ENCODE measurements at regions not wholly inside any gene's neighbourhood (a gene's known extent, or its start where the extent isn't known, plus 50 kb on each side); places are given as distances from the start of the nearest gene placed in this dataset.

GRCh38 chr22:25487508-25487907 is 77.0 kb upstream of the GRK3 start:
- no peak overlapping the region for H2BK20ac ChIP-seq (ENCODE audit: low read depth, low read length)
- WGBS, 2 experiments (ENCODE audit: extremely low coverage in 2 of 2, insufficient read length in 1 of 2), result 98% methylated on average over 6 of the region's 6 CpGs
- no peak overlapping the region for H3K27ac ChIP-seq (ENCODE audit: insufficient read depth, low read length)
- H2BK120ac ChIP-seq (ENCODE audit: low read depth, low read length), result no peak overlapping the region
- no peak for TF ChIP-seq ELK1 (IDR thresholded peaks at IDR 0.05; ENCODE audit: borderline replicate concordance, low read depth, low read length)
- TF ChIP-seq MAZ (IDR thresholded peaks at IDR 0.05; ENCODE audit: borderline replicate concordance, low read depth, low read length), result no peak
- TF ChIP-seq RCOR1 (IDR thresholded peaks at IDR 0.05; ENCODE audit: insufficient replicate concordance, low read length), result no peak
- TF ChIP-seq CEBPB (IDR thresholded peaks at IDR 0.05; ENCODE audit: low read depth, low read length), result no peak
- BruUV-seq (replicated peaks), result no TSS peak
- POLR2A ChIA-PET (ENCODE audit: unreplicated experiment), result no interaction called here
- peaks cover 21% of the 10 kb centered on the region for H3K36me3 ChIP-seq (ENCODE audit: control insufficient read depth, insufficient read depth, low read length)
- H3K27me3 ChIP-seq (ENCODE audit: control insufficient read depth, insufficient read depth, low read length), result no peaks in the 10 kb centered on the region
- no peak for ATAC-seq (ENCODE audit: low read depth)
- DNase-seq, result no peak
- H3K4me1 ChIP-seq (ENCODE audit: control insufficient read depth, insufficient read depth, low read length), result 0 out of 2 replicates have a peak, but pooled peaks cover 5% of the 10 kb centered on the region
- H3K9ac ChIP-seq (ENCODE audit: low read depth, low read length), result no peak overlapping the region
- no peaks in the 10 kb centered on the region for H3K79me1 ChIP-seq (ENCODE audit: low read depth in 1 of 2, low read length in 2 of 2)
- no peak overlapping the region for H3K4ac ChIP-seq (ENCODE audit: low read depth, low read length)
- H2AK9ac ChIP-seq (replicated peaks; ENCODE audit: low read depth, low read length, poor library complexity), result no peak overlapping the region
- CTCF ChIA-PET, result no interaction called here
- in situ Hi-C loops (cut with MboI; ENCODE audit: low sequenced_read_pairs), result no loop called here
- no peak overlapping the region for H3K56ac ChIP-seq (ENCODE audit: extremely low read depth, insufficient read depth, low read length)
- intact Hi-C loops (cut with micrococcal nuclease), result no loop called here
- no peak overlapping the region for H3K23ac ChIP-seq (ENCODE audit: low read depth, low read length)
- H4K5ac ChIP-seq (ENCODE audit: low read depth, low read length), result no peak overlapping the region
- H3K9me3 ChIP-seq (ENCODE audit: control insufficient read depth, insufficient read depth, low read length), result 0 out of 2 replicates have a peak, but pooled peaks cover 2% of the 10 kb centered on the region
- peaks cover 6% of the 10 kb centered on the region; the same call in 1 of the 2 replicates for H3K9me1 ChIP-seq (ENCODE audit: insufficient read depth, low read length)
- 0 out of 2 replicates have a peak overlapping the region, but pooled peaks have one; percentile 10 for H2AK5ac ChIP-seq (ENCODE audit: low read depth, low read length)
- dilution Hi-C loops (cut with HindIII; ENCODE audit: low sequenced_read_pairs, unreplicated experiment), result no loop called here
- H3K4me2 ChIP-seq (ENCODE audit: low read depth, low read length), result no peak overlapping the region
- no peak overlapping the region for H4K91ac ChIP-seq (ENCODE audit: insufficient read depth, low read depth, low read length)
- no peak overlapping the region for H2BK15ac ChIP-seq (ENCODE audit: low read depth, low read length)
- H3K18ac ChIP-seq (ENCODE audit: low read depth, low read length), result no peak overlapping the region
- H4K8ac ChIP-seq (ENCODE audit: low read depth in 2 of 2, low read length in 2 of 2), result no peak overlapping the region
- no peak overlapping the region for H3K4me3 ChIP-seq (ENCODE audit: insufficient read depth, low read depth, low read length)
- peak overlapping the region; percentile 6 for H2BK5ac ChIP-seq (ENCODE audit: low read depth, low read length, poor library complexity, severe bottlenecking)
- H2AFZ ChIP-seq (replicated peaks; ENCODE audit: low read length, poor library complexity), result no peak overlapping the region
- H3K14ac ChIP-seq (replicated peaks; ENCODE audit: low read depth, low read length), result no peak overlapping the region
- peaks cover 16% of the 10 kb centered on the region for H4K20me1 ChIP-seq (ENCODE audit: insufficient read depth, low read length)

Measured in IMR-90 (cell line).